GM12878 (cell line): ENCODE measurements at regions not wholly inside any gene's neighbourhood (a gene's known extent, or its start where the extent isn't known, plus 50 kb on each side); places are given as distances from the start of the nearest gene placed in this dataset.

ENCODE experiments used
- ATAC-seq: fragments of 200-7000 bp; cut with Tn5 transposase; 3 replicates; pipeline ENCODE4 v1.9.1; 2020; ENCODE audit warnings: mild to moderate bottlenecking, moderate library complexity
- BruUV-seq: library from RNA; stranded (reverse); fragments of 400-500 nt; replicated peaks from 2 replicates; lab custom pipeline; 2021; lab: Mats Ljungman, UMichigan
- CTCF ChIA-PET: fragments of 300-600 bp; sonication (Branson Sonifier 250); formaldehyde crosslinking; extraction: SDS; loops from one replicate; lab custom pipeline; 2021; ENCODE audit warnings: inconsistent platforms; lab: Yijun Ruan, JAX
- POLR2A ChIA-PET: fragments of 350-600 bp; formaldehyde crosslinking; extraction: SDS; loops from one replicate; lab custom pipeline; 2021; ENCODE audit warnings: inconsistent platforms; lab: Charles Lee
- RAD21 ChIA-PET: fragments of 300-600 bp; sonication (Branson Sonifier 250); formaldehyde crosslinking; loops from one replicate; lab custom pipeline; 2023; ENCODE audit warnings: antibody characterized with exemption; ENCODE audit not compliant: unreplicated experiment; lab: Charles Lee
- SMC1A ChIA-PET: fragments of 300-600 bp; sonication (Branson Sonifier 250); formaldehyde crosslinking; loops from one replicate; lab custom pipeline; 2023; ENCODE audit not compliant: unreplicated experiment, uncharacterized antibody; lab: Charles Lee
- DNase-seq: peaks from one replicate; pipeline ENCODE4 v3.0.0-alpha.2; 2011; ENCODE audit warnings: low read depth, low spot score
- FAIRE-seq: peaks from 3 replicates; lab custom pipeline; 2011; peaks lifted over from hg19 to GRCh38; lab: Jason Lieb, UNC
- H2AFZ ChIP-seq: 2 replicates; pipeline ENCODE4 v1.6.0; 2011; ENCODE audit warnings: low read depth, low read length, control low read depth; ENCODE audit not compliant: control insufficient read depth
- H3K27ac ChIP-seq: 2 replicates; pipeline ENCODE4 v1.5.1; 2011; ENCODE audit warnings: control low read depth; ENCODE audit not compliant: control insufficient read depth, insufficient read depth
- H3K27me3 ChIP-seq, 2 experiments: replicated peaks in 1 of 2; 2 replicates each; pipeline versions ENCODE4 v1.6.0 to v1.6.1; 2011; ENCODE audit warnings: low read length in 1 of 2; ENCODE audit not compliant: control insufficient read depth in 2 of 2, insufficient read depth in 2 of 2
- H3K36me3 ChIP-seq, 2 experiments: 2 replicates each; pipeline ENCODE4 v1.5.1; 2011; ENCODE audit warnings: low read length in 1 of 2; ENCODE audit not compliant: control insufficient read depth in 2 of 2, insufficient read depth in 2 of 2
- H3K4me1 ChIP-seq: 2 replicates; pipeline ENCODE4 v1.6.1; 2011; ENCODE audit warnings: mild to moderate bottlenecking, low read length, moderate library complexity, mixed read lengths; ENCODE audit not compliant: control insufficient read depth, insufficient read depth
- H3K4me2 ChIP-seq: 2 replicates; pipeline ENCODE4 v1.6.0; 2011; ENCODE audit warnings: control low read depth; ENCODE audit not compliant: control insufficient read depth, insufficient read depth
- H3K4me3 ChIP-seq: fragments of 200-600 bp; sonication (generic); 2 replicates; pipeline ENCODE4 v1.5.1; 2016
- H3K79me2 ChIP-seq: 2 replicates; pipeline ENCODE4 v1.6.0; 2011; ENCODE audit warnings: low read length; ENCODE audit not compliant: control insufficient read depth, insufficient read depth
- H3K9ac ChIP-seq: 2 replicates; pipeline ENCODE4 v1.8.0; 2011; ENCODE audit warnings: low read length, control low read depth, mixed read lengths; ENCODE audit not compliant: control insufficient read depth, insufficient read depth
- H3K9me3 ChIP-seq: replicated peaks from 3 replicates; pipeline ENCODE4 v1.5.1; 2011; ENCODE audit warnings: mild to moderate bottlenecking, low read length; ENCODE audit not compliant: control insufficient read depth, insufficient read depth
- H4K20me1 ChIP-seq: 2 replicates; pipeline ENCODE4 v1.6.0; 2011; ENCODE audit not compliant: control insufficient read depth, insufficient read depth
- BMI1 ChIP-seq: fragments of 450-650 bp; IDR thresholded peaks from 2 replicates; pipeline ENCODE4 v1.6.1; 2016; ENCODE audit warnings: mild to moderate bottlenecking, moderate library complexity, borderline replicate concordance
- ETV6 ChIP-seq, 2 experiments: fragments of 450-650 bp in 1 of 2; IDR thresholded peaks in 1 of 2; conservative IDR thresholded peaks in 1 of 2; 2 replicates each; pipeline ENCODE4 v1.6.1; 2014; ENCODE audit warnings: antibody characterized with exemption in 1 of 2, borderline replicate concordance in 1 of 2, low read depth in 1 of 2, mild to moderate bottlenecking in 1 of 2, moderate library complexity in 1 of 2
- FOXK2 ChIP-seq: fragments of 450-650 bp; IDR thresholded peaks from 2 replicates; pipeline ENCODE4 v1.6.1; 2017; ENCODE audit warnings: mild to moderate bottlenecking, moderate library complexity
- GABPA ChIP-seq: IDR thresholded peaks from 2 replicates; pipeline ENCODE4 v1.6.1; 2014; ENCODE audit warnings: antibody characterized with exemption, low read depth, mild to moderate bottlenecking, inconsistent platforms
- IKZF1 ChIP-seq: fragments of 450-650 bp; conservative IDR thresholded peaks from 2 replicates; pipeline ENCODE4 v1.6.1; 2017; ENCODE audit warnings: antibody characterized with exemption, mild to moderate bottlenecking
- IKZF2 ChIP-seq, 2 experiments: fragments of 450-650 bp; IDR thresholded peaks; 2 replicates each; pipeline ENCODE4 v1.6.1; 2017; ENCODE audit warnings: mild to moderate bottlenecking in 2 of 2, moderate library complexity in 2 of 2
- POLR2AphosphoS5 ChIP-seq: IDR thresholded peaks from 2 replicates; pipeline ENCODE4 v1.6.1; 2011; ENCODE audit warnings: mild to moderate bottlenecking, low read length, inconsistent platforms
- TARDBP ChIP-seq: IDR thresholded peaks from 2 replicates; pipeline ENCODE4 v1.6.1; 2016; ENCODE audit warnings: borderline replicate concordance
- YBX1 ChIP-seq: fragments of 450-650 bp; IDR thresholded peaks from 2 replicates; pipeline ENCODE4 v1.6.1; 2016; ENCODE audit warnings: antibody characterized with exemption
- YY1 ChIP-seq: IDR thresholded peaks from 2 replicates; pipeline ENCODE4 v1.6.1; 2011; ENCODE audit warnings: low read depth, mild to moderate bottlenecking, low read length
- WGBS: methylation state at CpG from one replicate; pipeline ENCODE4 v1.1.6; 2016; ENCODE audit warnings: low lambda C conversion rate; ENCODE audit not compliant: insufficient replicate concordance, insufficient coverage; ENCODE audit errors: missing lambda C conversion rate; 5-methylcytosine and 5-hydroxymethylcytosine counted together
- in situ Hi-C: fragments of 300-500 bp; cut with MboI; formaldehyde crosslinking; loops from 9 replicates; pipeline ENCODE4 v1.14.3; 2018; ENCODE audit warnings: mixed read lengths
- intact Hi-C: fragments of 100-400 bp; cut with micrococcal nuclease; formaldehyde crosslinking; loops from one replicate; pipeline ENCODE4 v1.14.2; 2022; ENCODE audit not compliant: unreplicated experiment
- TF ChIP-seq, protein P1 (sequence below): fragments of 450-650 bp; IDR thresholded peaks from 2 replicates; pipeline ENCODE4 v1.6.1; 2016; ENCODE audit warnings: mild to moderate bottlenecking
- TF ChIP-seq, protein P2 (sequence below): IDR thresholded peaks from 2 replicates; pipeline ENCODE4 v1.6.1; 2011; ENCODE audit warnings: low read depth, mild to moderate bottlenecking, low read length, moderate library complexity, borderline replicate concordance; ENCODE audit errors: extremely low read depth
- TF ChIP-seq, protein P3 (sequence below): IDR thresholded peaks from 2 replicates; pipeline ENCODE4 v1.6.1; 2012; ENCODE audit warnings: low read depth, low read length, improper control_type of control experiment

DNA sequence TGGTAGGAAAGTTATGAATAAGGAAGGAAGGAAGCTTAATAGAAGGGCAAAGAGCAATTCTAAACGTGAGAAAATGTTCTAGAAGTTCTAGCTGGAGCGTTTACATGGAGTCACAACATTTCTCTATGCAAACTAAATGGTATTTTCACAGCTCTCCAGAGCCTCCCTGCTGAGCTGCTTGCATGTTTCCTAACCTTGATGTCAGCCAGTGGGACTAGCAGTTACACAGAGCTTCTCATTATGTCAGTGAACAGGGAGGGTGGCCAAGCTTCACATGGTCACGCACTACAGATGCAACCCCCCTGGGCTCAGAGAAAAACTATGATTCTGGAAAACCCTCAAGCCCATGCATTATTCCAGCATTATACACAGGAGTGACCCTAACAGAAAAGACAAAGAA is 153.4 kb upstream of the CCDC150 start:
- Histone ChIP-seq H3K4me2 (no peak overlapping the region), H3K9me3 (no peaks in the 10 kb centered on the region; the same call in 2 of the 3 replicates), H3K36me3 (no peaks in the 10 kb centered on the region), H3K4me1 (no peaks in the 10 kb centered on the region), H3K27ac (no peak overlapping the region), H4K20me1 (no peaks in the 10 kb centered on the region), H2AFZ (no peak overlapping the region), H3K27me3 (no peaks in the 10 kb centered on the region; a peak in 1 of 4 replicates), H3K79me2 (no peaks in the 10 kb centered on the region), H3K9ac (no peak overlapping the region), H3K4me3 (no peak overlapping the region)
- ChIA-PET SMC1A (no interaction called here), CTCF (interaction anchor here (0.5 to 1.5 kb wide), 2 partner anchors 33 to 1393 kb away, joined by 3 to 4 read pairs; no protein-coding TSS in a partner anchor), POLR2A (interaction anchor here (0.7 kb wide), 1 partner anchor 12 kb away, joined by 3 read pairs; no protein-coding TSS in a partner anchor), RAD21 (interaction anchor here (0.7 kb wide), 1 partner anchor 16 kb away, joined by 3 read pairs; no protein-coding TSS in a partner anchor)
- DNase-seq (no peak), ATAC-seq (no peak), FAIRE-seq (no peak)
- WGBS: 5% methylated on average over 3 of the region's 3 CpGs
- in situ Hi-C loops: no loop called here
- intact Hi-C loops: no loop called here
- TF ChIP-seq YY1 (no peak), FOXK2 (no peak), TARDBP (no peak), IKZF1 (no peak), IKZF2 (IDR thresholded peaks at IDR 0.05) (no peak), POLR2AphosphoS5 (no peak)
- TF ChIP-seq, protein P1, sequence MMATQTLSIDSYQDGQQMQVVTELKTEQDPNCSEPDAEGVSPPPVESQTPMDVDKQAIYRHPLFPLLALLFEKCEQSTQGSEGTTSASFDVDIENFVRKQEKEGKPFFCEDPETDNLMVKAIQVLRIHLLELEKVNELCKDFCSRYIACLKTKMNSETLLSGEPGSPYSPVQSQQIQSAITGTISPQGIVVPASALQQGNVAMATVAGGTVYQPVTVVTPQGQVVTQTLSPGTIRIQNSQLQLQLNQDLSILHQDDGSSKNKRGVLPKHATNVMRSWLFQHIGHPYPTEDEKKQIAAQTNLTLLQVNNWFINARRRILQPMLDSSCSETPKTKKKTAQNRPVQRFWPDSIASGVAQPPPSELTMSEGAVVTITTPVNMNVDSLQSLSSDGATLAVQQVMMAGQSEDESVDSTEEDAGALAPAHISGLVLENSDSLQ: no peak
- BruUV-seq: no TSS peak

DNA sequence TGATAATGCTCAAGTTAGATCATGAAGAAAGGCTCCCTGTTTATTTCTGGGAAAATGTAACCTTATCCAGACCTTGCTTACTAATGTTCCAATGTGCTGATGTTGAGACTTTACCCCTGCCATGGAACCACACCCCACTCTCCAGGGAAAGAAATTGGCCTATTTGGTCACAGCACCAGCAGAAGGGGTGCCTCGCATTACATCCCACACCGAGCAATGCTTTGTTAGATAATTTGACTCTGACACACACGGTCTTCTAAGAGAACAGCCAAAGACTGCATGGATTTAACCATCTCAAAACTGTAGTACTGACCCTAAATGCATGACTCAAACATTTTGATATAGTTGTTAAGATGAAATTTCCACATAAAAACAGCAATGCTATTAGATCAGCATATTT is 152.1 kb upstream of the CCDC150 start:
- DNase-seq: no peak
- ATAC-seq: no peak
- TF ChIP-seq TARDBP (no peak), GABPA (no peak), YBX1 (no peak), ETV6 (conservative IDR thresholded peaks at IDR 0.05 in 1 of 2, IDR thresholded peaks at IDR 0.05 in 1 of 2; ENCODE audit: borderline replicate concordance in 1 of 2, low read depth in 1 of 2) (no peak), BMI1 (no peak)
- TF ChIP-seq, protein P2, sequence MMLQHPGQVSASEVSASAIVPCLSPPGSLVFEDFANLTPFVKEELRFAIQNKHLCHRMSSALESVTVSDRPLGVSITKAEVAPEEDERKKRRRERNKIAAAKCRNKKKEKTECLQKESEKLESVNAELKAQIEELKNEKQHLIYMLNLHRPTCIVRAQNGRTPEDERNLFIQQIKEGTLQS: no peak
- TF ChIP-seq, protein P3, sequence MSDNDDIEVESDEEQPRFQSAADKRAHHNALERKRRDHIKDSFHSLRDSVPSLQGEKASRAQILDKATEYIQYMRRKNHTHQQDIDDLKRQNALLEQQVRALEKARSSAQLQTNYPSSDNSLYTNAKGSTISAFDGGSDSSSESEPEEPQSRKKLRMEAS: no peak
- TF ChIP-seq, all 136 proteins: peak for 0
- Histone ChIP-seq H3K4me1 (no peaks in the 10 kb centered on the region), H2AFZ (no peak overlapping the region), H3K36me3 (no peaks in the 10 kb centered on the region), H4K20me1 (no peaks in the 10 kb centered on the region), H3K4me3 (no peak overlapping the region), H3K9ac (no peak overlapping the region), H3K27ac (no peak overlapping the region), H3K79me2 (no peaks in the 10 kb centered on the region), H3K27me3 (no peaks in the 10 kb centered on the region; a peak in 1 of 4 replicates), H3K9me3 (no peaks in the 10 kb centered on the region; the same call in 2 of the 3 replicates), H3K4me2 (no peak overlapping the region)
- BruUV-seq: no TSS peak
- ChIA-PET CTCF (no interaction called here), RAD21 (no interaction called here), SMC1A (interaction anchor here (1.2 kb wide), 1 partner anchor 10 kb away, joined by 3 read pairs; no protein-coding TSS in a partner anchor), POLR2A (no interaction called here)
- in situ Hi-C loops: no loop called here
- intact Hi-C loops: no loop called here
- 55% methylated on average over 3 of the region's 3 CpGs for WGBS
- no peak for FAIRE-seq
